ENCODE measurements at regions not wholly inside any gene's neighbourhood (a gene's known extent, or its start where the extent isn't known, plus 50 kb on each side); places are given as distances from the start of the nearest gene placed in this dataset.

DNA sequence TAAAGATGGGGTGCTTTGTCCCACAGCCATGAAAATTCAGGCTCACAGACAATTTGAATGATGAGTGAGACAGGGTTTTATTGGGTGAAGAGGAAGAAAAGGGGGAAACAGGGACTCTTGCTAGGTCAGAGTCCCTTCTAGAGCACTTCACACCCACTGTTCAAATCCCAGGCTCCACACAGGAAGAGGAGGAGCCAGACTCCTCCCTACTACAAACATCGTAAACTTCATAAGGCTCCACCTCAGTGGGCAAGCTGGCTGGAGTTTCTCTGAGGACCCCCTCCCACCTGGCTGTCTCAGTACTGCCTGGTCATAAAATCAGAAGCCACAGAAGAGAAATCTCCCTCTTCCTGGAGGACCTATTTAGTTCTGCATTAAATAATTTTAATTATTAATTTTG, 80.3 kb upstream of the KCNMB2 start:
- TF ChIP-seq, protein P1, sequence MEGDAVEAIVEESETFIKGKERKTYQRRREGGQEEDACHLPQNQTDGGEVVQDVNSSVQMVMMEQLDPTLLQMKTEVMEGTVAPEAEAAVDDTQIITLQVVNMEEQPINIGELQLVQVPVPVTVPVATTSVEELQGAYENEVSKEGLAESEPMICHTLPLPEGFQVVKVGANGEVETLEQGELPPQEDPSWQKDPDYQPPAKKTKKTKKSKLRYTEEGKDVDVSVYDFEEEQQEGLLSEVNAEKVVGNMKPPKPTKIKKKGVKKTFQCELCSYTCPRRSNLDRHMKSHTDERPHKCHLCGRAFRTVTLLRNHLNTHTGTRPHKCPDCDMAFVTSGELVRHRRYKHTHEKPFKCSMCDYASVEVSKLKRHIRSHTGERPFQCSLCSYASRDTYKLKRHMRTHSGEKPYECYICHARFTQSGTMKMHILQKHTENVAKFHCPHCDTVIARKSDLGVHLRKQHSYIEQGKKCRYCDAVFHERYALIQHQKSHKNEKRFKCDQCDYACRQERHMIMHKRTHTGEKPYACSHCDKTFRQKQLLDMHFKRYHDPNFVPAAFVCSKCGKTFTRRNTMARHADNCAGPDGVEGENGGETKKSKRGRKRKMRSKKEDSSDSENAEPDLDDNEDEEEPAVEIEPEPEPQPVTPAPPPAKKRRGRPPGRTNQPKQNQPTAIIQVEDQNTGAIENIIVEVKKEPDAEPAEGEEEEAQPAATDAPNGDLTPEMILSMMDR (IDR thresholded peaks at IDR 0.05; ENCODE audit: low read depth, low read length, poor library complexity, severe bottlenecking) = no peak
- TF ChIP-seq EZH2phosphoT487 (IDR thresholded peaks at IDR 0.05; ENCODE audit: borderline replicate concordance, low read length) = no peak
